ENCODE measurements at regions not wholly inside any gene's neighbourhood (a gene's known extent, or its start where the extent isn't known, plus 50 kb on each side); places are given as distances from the start of the nearest gene placed in this dataset.

- no peak for TF ChIP-seq CTCF (IDR thresholded peaks at IDR 0.05; ENCODE audit: borderline replicate concordance, extremely low read depth, low read length, poor library complexity, severe bottlenecking)
- TF ChIP-seq EZH2 (IDR thresholded peaks at IDR 0.05; ENCODE audit: borderline replicate concordance, low read depth, low read length, severe bottlenecking): no peak
Measured at GRCh38 chr4:153093802-153094201, 110.4 kb upstream of the TRIM2 start.
